Mononuclear cell (primary cell): ENCODE measurements at regions not wholly inside any gene's neighbourhood (a gene's known extent, or its start where the extent isn't known, plus 50 kb on each side); places are given as distances from the start of the nearest gene placed in this dataset.

Experiments
- H3K27me3 ChIP-seq: 2 replicates; pipeline ENCODE4 v1.6.0; 2011; ENCODE audit warnings: low read length, control low read depth; ENCODE audit not compliant: insufficient read depth
- H3K4me1 ChIP-seq: 2 replicates; pipeline ENCODE4 v1.5.1; 2011; ENCODE audit warnings: mild to moderate bottlenecking, low read length, control low read depth; ENCODE audit not compliant: insufficient read depth
- H3K4me3 ChIP-seq: 2 replicates; pipeline ENCODE4 v1.5.1; 2011; ENCODE audit warnings: mild to moderate bottlenecking, low read length, moderate library complexity
- H3K9me3 ChIP-seq: 2 replicates; pipeline ENCODE4 v1.5.1; 2011; ENCODE audit warnings: low read depth, mild to moderate bottlenecking, control low read depth, low read length

DNA sequence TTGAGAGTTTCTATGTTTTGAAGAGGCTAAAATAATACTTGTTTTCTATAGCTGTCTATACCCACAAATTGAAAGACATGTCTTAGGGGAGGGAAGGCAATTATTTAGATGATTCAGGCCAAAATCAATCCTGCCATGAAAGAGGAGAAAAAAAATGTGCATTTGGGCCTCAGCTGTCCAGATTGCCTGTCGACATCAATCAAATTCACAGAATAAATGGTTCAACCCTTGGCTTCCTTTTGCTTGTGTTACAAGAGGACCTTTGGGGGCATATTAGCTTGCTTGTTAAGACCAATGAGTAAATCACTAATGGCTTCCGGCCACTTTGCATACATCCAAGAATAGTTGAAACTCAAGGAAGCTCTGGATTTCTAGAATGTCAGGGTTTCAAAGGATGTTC is 900.8 kb upstream of the CELF4 start:
- no peaks in the 10 kb centered on the region for H3K9me3 ChIP-seq
- H3K27me3 ChIP-seq: no peaks in the 10 kb centered on the region
- no peak overlapping the region for H3K4me3 ChIP-seq

DNA sequence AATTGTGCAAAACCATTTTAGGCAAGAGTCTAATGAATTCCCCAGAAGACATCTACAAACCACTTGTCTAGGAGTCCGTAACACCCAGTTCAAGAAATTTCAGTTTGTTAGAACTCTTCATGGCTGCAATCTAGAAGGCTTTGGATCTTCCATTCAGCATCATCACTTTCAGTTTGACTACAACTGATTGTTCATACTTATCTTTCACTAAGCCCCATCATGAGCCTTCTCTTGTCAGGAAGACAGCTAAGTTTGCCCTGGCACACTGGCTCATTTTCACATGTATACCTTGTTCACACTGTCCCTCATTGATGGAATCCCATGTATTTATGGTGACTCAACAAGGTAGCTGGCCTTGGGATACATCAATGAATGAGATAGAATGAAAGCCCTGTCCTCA is 898.4 kb upstream of the CELF4 start:
- Histone ChIP-seq H3K9me3 (no peaks in the 10 kb centered on the region), H3K4me3 (no peak overlapping the region), H3K27me3 (no peaks in the 10 kb centered on the region), H3K4me1 (no peaks in the 10 kb centered on the region)

More for the DNA sequence above, 900.8 kb upstream of the CELF4 start:
- H3K4me1 ChIP-seq: no peaks in the 10 kb centered on the region

- H3K9me3 ChIP-seq: no peaks in the 10 kb centered on the region
- H3K27me3 ChIP-seq: no peaks in the 10 kb centered on the region
- no peak overlapping the region for H3K4me3 ChIP-seq
- no peaks in the 10 kb centered on the region for H3K4me1 ChIP-seq
These were observed 895.1 kb upstream of the CELF4 start for GRCh38 chr18:38460657-38461056.

DNA sequence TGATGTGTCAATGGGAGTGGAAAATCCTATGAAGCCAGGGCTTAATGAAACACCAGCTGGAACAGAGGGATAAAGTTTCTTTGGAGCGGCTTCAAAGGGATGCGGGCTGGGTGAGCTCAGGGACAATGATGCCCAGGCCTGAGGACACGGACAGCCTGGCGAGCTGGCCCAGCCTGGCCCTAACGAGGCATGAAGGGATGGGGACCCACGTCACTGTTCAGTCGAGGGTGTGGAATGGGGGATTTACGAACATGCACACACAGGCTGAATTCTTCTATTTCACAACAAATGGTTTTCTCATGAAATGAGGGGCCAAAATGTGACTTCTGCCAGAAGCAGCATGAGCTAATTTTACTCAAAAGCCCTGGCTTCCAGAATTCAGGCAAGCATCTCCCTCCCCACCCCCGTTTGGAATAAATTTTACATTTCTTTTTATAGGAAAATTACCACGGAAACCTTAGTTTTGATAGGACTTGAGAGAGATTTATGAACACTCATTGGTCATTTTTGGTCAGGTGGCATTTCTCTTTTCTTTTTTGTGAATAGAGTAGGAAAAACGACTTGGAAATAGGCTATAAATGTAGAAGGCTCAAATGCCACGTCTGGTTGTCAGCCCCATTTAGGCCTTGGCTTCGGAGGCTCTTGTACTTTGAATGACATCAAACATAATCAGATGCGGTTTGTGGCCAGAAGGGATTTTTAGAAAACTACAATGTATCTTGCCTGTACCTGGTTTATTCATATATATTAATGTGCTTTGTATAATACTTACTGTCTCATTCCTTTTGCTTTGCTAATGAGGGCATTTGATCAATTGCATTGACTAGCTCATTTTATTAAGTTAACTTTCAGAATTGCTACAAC is 893.8 kb upstream of the CELF4 start:
- H3K4me1 ChIP-seq: no peaks in the 10 kb centered on the region
- no peaks in the 10 kb centered on the region for H3K9me3 ChIP-seq
- H3K4me3 ChIP-seq: no peak overlapping the region
- H3K27me3 ChIP-seq: no peaks in the 10 kb centered on the region

DNA sequence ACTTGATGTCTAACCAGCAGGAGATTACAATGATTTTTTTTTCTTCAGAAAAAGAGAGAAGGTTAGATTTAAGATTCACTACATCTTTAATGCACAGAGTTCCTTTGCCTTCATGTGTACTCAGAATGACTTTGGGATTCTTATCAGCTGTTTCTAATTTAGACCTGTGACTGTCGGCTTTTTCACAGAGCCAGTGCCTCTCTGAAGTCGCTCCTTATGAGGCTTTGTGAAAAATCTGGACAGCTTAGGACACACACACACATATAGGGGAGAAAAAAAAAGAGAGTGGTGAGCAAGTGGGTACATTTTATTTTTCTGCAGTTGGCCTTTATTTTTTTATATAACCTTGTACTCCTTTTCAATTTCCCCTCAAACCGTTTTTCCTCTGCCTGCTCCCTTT is 893.1 kb upstream of the CELF4 start:
- Histone ChIP-seq H3K27me3 (no peaks in the 10 kb centered on the region), H3K9me3 (no peaks in the 10 kb centered on the region), H3K4me3 (no peak overlapping the region), H3K4me1 (no peaks in the 10 kb centered on the region)

- H3K9me3 ChIP-seq: no peaks in the 10 kb centered on the region
- no peak overlapping the region for H3K4me3 ChIP-seq
- no peaks in the 10 kb centered on the region for H3K4me1 ChIP-seq
- H3K27me3 ChIP-seq: no peaks in the 10 kb centered on the region
These were observed 890.7 kb upstream of the CELF4 start for GRCh38 chr18:38456253-38456652.

DNA sequence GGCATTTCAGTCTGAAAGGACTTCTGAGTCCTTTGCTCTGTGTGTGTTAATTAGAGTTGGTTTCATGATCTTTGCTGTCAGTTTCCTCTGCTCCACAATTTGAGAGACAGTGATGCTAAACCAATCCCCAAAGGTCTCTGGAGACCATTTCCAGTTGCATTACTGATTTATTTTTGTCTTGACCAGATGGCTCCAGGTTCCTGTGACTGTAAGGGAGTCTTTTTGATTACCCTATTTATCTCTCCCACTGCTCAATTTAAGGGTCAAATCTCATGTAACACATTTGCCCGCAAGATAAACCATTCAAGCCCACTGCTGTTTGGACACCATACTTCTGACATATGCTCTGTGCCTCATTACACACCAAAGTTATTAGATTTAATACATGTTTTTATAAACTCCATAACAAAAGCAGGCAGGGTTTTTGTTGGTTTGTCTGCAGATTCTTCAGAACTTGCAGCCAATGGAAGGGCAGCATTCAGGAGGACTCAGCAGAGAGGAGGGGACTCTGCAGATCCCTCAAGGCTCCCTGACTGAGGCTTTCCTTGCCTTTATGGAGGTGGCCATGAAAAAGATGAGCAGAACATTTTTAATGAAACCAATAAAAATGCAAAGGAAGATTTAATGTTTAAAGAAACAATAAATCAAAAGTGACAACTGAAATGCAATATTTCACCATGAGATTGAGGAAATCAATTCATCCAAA is 889.3 kb upstream of the CELF4 start:
- Histone ChIP-seq H3K9me3 (no peaks in the 10 kb centered on the region), H3K27me3 (no peaks in the 10 kb centered on the region), H3K4me3 (no peak overlapping the region), H3K4me1 (no peaks in the 10 kb centered on the region)

DNA sequence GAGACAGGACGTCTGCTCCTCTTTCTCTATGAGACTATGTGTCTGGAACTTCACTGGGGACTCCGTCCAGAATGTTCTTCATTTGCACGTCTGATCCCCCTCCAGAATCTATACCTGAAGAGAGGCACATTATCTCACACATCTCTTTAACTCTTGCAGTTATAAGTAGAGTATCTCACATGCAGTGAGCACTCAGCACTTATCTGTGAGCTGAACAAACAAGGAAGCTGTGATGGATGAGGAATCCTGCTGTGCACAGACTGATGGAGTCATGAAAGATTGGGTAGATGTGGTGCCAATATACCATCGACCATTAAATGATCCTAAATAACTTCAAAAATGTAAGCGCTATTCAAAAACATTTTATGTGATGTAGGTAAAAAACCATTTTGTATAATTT is 888.3 kb upstream of the CELF4 start:
- Histone ChIP-seq H3K4me1 (no peaks in the 10 kb centered on the region), H3K9me3 (no peaks in the 10 kb centered on the region), H3K27me3 (no peaks in the 10 kb centered on the region), H3K4me3 (no peak overlapping the region)

DNA sequence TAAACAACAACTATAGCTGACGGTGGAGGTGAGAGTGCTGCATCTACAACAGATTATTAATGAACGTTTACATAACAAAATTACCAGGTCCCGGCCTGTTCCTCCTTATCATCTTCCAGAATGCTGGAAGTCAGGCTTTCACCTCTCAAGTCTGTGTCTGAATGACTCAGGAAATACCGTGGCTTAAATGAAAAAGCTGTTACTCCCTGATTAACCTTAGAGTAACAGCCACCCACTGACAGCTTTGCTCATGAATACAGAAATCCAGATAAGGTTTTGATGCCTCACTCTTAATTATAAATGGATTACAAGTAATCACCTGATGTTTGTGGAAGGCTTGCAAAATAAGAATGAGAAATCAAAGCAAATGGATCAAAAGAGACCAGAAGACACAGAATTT is 885.3 kb upstream of the CELF4 start:
- Histone ChIP-seq H3K9me3 (no peaks in the 10 kb centered on the region), H3K4me3 (no peak overlapping the region), H3K4me1 (no peaks in the 10 kb centered on the region), H3K27me3 (no peaks in the 10 kb centered on the region)

DNA sequence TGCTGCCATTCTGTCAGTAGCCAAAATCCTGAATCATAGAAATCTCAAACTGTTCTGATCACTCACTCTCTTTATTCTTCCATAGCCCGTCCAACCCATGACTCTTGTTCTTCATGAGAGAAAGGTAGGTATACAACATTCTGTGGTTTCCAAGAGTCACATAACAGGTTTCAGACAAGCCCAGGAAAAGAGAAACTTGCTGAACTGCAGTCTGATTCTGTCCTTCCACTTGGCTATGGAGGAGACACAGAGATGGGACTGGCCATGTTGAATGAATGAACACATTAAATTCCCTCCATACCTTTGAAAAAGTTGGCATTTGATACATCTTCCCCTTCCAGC is 880.2 kb upstream of the CELF4 start:
- Histone ChIP-seq H3K9me3 (no peaks in the 10 kb centered on the region), H3K4me3 (no peak overlapping the region), H3K4me1 (no peaks in the 10 kb centered on the region), H3K27me3 (no peaks in the 10 kb centered on the region)

GRCh38 chr18:38444971-38445803 is 879.6 kb upstream of the CELF4 start:
- Histone ChIP-seq H3K27me3 (no peaks in the 10 kb centered on the region), H3K4me3 (no peak overlapping the region), H3K9me3 (no peaks in the 10 kb centered on the region), H3K4me1 (no peaks in the 10 kb centered on the region)

DNA sequence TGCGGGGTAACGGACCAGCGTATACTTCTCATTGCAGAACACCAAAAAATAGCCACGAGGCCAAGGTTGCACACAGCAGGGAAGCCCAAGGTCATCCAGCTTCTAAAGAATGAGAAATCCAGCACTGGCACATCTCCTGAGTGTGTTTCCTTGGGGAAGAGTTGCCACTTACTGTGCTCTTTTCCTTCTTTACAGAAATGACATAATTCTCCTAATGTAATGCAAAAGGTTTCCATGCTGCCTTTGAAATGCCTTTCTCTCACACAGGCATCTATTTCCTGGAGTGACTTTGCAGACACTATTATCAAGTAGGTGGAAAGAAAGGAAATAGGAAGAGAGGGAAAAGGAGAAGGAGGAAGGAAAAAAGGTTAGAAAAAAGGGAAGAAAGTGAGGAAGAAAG is 862.1 kb upstream of the CELF4 start:
- H3K4me1 ChIP-seq: no peaks in the 10 kb centered on the region
- H3K9me3 ChIP-seq: no peaks in the 10 kb centered on the region
- H3K27me3 ChIP-seq: no peaks in the 10 kb centered on the region
- H3K4me3 ChIP-seq: no peak overlapping the region

DNA sequence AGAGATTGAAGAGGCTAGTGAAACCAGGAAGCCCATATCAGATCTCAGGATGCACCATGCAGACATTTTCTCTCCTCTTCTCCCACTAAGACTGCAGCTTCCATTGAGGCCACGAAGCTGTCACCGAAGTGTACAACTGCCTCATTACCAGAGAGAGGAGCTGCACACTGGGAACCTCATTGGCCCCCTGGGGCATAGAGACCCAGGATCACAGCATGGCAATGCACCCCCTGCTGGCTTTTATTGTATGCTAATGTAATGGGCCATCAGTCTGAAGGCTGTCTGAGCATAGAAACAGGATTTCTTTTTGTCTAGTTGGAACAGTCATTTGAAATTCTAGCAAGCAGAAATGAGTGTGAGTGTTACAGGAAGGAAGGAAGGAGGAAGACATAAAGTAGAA is 861.6 kb upstream of the CELF4 start:
- no peak overlapping the region for H3K4me3 ChIP-seq
- H3K27me3 ChIP-seq: no peaks in the 10 kb centered on the region
- H3K9me3 ChIP-seq: no peaks in the 10 kb centered on the region
- H3K4me1 ChIP-seq: no peaks in the 10 kb centered on the region

GRCh38 chr18:38421872-38422615 is 856.4 kb upstream of the CELF4 start:
- H3K4me3 ChIP-seq: no peak overlapping the region
- H3K27me3 ChIP-seq: no peaks in the 10 kb centered on the region
- H3K9me3 ChIP-seq: no peaks in the 10 kb centered on the region
- no peaks in the 10 kb centered on the region for H3K4me1 ChIP-seq

DNA sequence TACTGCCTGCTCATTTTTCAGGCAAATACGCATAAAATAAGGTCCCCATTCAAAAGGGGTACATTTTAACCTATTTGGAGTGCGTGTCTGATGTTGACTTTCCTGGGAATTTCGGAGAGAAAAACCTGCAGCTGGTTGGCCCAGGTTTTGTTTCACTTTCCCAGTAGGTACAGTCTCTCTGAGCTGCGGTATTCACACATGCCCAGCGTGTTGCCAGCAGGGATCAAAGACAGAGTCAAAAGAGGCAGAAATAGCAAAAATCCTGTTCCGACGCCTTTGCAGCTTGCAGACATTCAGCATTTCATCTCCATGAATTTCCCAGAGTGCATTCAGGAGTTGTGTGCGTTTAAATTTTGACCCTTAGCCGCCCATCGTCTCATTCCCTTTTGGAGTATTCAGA is 855.4 kb upstream of the CELF4 start:
- H3K9me3 ChIP-seq: no peaks in the 10 kb centered on the region
- H3K4me3 ChIP-seq: no peak overlapping the region
- H3K27me3 ChIP-seq: no peaks in the 10 kb centered on the region
- no peaks in the 10 kb centered on the region for H3K4me1 ChIP-seq
